Thyroid gland (tissue), 4 donors: ENCODE measurements at regions not wholly inside any gene's neighbourhood (a gene's known extent, or its start where the extent isn't known, plus 50 kb on each side); places are given as distances from the start of the nearest gene placed in this dataset.

Experiments
- POLR2A ChIP-seq, 2 donors: fragments of 450-650 bp; IDR thresholded peaks; one replicate each; pipeline ENCODE4 v1.6.1; 2017; ENCODE audit warnings: antibody characterized with exemption in 2 of 2, mild to moderate bottlenecking in 2 of 2, moderate library complexity in 1 of 2
- TF ChIP-seq, protein P1 (sequence below), 6 experiments: fragments of 200-600 bp in 3 of 6; fragments of 450-650 bp in 3 of 6; sonication (generic) in 3 of 6; IDR thresholded peaks; one replicate each; pipeline ENCODE4 v1.5.1; 2016 to 2019; ENCODE audit warnings: antibody characterized with exemption in 6 of 6, mild to moderate bottlenecking in 2 of 6, inconsistent platforms in 1 of 6, moderate library complexity in 1 of 6

DNA sequence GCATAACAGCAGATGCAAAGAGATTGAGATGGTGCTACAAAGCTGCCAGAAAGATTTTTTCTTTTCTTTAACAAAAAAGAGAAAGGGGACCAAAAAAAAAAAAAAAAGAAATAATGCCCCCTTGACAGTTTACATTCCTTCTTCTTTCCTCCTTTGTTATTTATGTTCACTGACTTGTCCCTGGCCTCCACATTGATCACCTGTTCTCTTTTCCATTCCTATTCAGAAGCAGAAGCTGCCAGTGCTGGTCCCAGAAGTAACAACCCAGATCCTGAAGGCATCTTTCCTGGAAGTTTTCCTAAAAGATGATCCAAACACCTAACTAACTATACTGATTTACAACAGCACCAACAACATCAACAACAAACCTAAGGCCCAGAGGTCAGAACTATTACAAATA, 728.1 kb downstream of the KCNJ2 start:
- TF ChIP-seq, protein P1, sequence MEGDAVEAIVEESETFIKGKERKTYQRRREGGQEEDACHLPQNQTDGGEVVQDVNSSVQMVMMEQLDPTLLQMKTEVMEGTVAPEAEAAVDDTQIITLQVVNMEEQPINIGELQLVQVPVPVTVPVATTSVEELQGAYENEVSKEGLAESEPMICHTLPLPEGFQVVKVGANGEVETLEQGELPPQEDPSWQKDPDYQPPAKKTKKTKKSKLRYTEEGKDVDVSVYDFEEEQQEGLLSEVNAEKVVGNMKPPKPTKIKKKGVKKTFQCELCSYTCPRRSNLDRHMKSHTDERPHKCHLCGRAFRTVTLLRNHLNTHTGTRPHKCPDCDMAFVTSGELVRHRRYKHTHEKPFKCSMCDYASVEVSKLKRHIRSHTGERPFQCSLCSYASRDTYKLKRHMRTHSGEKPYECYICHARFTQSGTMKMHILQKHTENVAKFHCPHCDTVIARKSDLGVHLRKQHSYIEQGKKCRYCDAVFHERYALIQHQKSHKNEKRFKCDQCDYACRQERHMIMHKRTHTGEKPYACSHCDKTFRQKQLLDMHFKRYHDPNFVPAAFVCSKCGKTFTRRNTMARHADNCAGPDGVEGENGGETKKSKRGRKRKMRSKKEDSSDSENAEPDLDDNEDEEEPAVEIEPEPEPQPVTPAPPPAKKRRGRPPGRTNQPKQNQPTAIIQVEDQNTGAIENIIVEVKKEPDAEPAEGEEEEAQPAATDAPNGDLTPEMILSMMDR (IDR thresholded peaks at IDR 0.05): no peak
- no peak for TF ChIP-seq POLR2A (IDR thresholded peaks at IDR 0.05)
